ENCODE measurements at regions not wholly inside any gene's neighbourhood (a gene's known extent, or its start where the extent isn't known, plus 50 kb on each side); places are given as distances from the start of the nearest gene placed in this dataset.

GRCh38 chr12:46921048-46921763 lies 95.4 kb upstream of the SLC38A4 start:
- no peak overlapping the region for H2AFZ ChIP-seq (ENCODE audit: low read depth, low read length)
- H3K36me3 ChIP-seq (replicated peaks; ENCODE audit: low read depth, low read length), result no peaks in the 10 kb centered on the region
- no peak overlapping the region for H3K4me3 ChIP-seq (ENCODE audit: low read length)
- peak overlapping the region; percentile 35 for H3K4me2 ChIP-seq (ENCODE audit: low read length)
- H3K27me3 ChIP-seq (ENCODE audit: low read depth, low read length), result no peaks in the 10 kb centered on the region
- no peak for TF ChIP-seq CTCF (IDR thresholded peaks at IDR 0.05; ENCODE audit: low read depth, low read length)
- no peak overlapping the region for H3K27ac ChIP-seq (ENCODE audit: low read length)
- H3K79me2 ChIP-seq (ENCODE audit: low read length), result no peaks in the 10 kb centered on the region
- no peaks in the 10 kb centered on the region for H4K20me1 ChIP-seq (ENCODE audit: insufficient read depth, low read length)
- H3K9me3 ChIP-seq (ENCODE audit: insufficient read depth, low read length), result no peaks in the 10 kb centered on the region
- no peak overlapping the region for H3K9ac ChIP-seq (ENCODE audit: low read length)
- H3K4me1 ChIP-seq (ENCODE audit: low read length), result peaks cover 22% of the 10 kb centered on the region

- Histone ChIP-seq H3K27ac (ENCODE audit: low read length) (no peak overlapping the region), H3K36me3 (replicated peaks; ENCODE audit: low read depth, low read length) (no peaks in the 10 kb centered on the region), H3K27me3 (ENCODE audit: low read depth, low read length) (no peaks in the 10 kb centered on the region), H3K4me2 (ENCODE audit: low read length) (no peak overlapping the region), H3K4me1 (ENCODE audit: low read length) (peaks cover 27% of the 10 kb centered on the region), H3K79me2 (ENCODE audit: low read length) (no peaks in the 10 kb centered on the region), H3K9me3 (ENCODE audit: insufficient read depth, low read length) (no peaks in the 10 kb centered on the region), H3K9ac (ENCODE audit: low read length) (no peak overlapping the region), H4K20me1 (ENCODE audit: insufficient read depth, low read length) (no peaks in the 10 kb centered on the region), H3K4me3 (ENCODE audit: low read length) (no peak overlapping the region), H2AFZ (ENCODE audit: low read depth, low read length) (no peak overlapping the region)
- no peak for TF ChIP-seq CTCF (IDR thresholded peaks at IDR 0.05; ENCODE audit: low read depth, low read length)
- TF ChIP-seq EZH2phosphoT487 (IDR thresholded peaks at IDR 0.05; ENCODE audit: low read depth), result no peak
These were observed 96.0 kb upstream of the SLC38A4 start for GRCh38 chr12:46921764-46922133.

GRCh38 chr12:46926526-46926925 lies 100.7 kb upstream of the SLC38A4 start:
- Histone ChIP-seq H3K4me2 (ENCODE audit: low read length) (peak overlapping the region; percentile 1), H4K20me1 (ENCODE audit: insufficient read depth, low read length) (no peaks in the 10 kb centered on the region), H3K9ac (ENCODE audit: low read length) (no peak overlapping the region), H3K36me3 (replicated peaks; ENCODE audit: low read depth, low read length) (no peaks in the 10 kb centered on the region), H3K27me3 (ENCODE audit: low read depth, low read length) (no peaks in the 10 kb centered on the region), H3K4me1 (ENCODE audit: low read length) (peaks cover 11% of the 10 kb centered on the region), H3K79me2 (ENCODE audit: low read length) (no peaks in the 10 kb centered on the region), H2AFZ (ENCODE audit: low read depth, low read length) (no peak overlapping the region), H3K4me3 (ENCODE audit: low read length) (no peak overlapping the region), H3K27ac (ENCODE audit: low read length) (no peak overlapping the region), H3K9me3 (ENCODE audit: insufficient read depth, low read length) (no peaks in the 10 kb centered on the region)
- TF ChIP-seq CTCF (IDR thresholded peaks at IDR 0.05; ENCODE audit: low read depth, low read length) (no peak), EZH2phosphoT487 (IDR thresholded peaks at IDR 0.05; ENCODE audit: low read depth) (no peak)

- no peak overlapping the region for H3K4me3 ChIP-seq (ENCODE audit: low read length)
- no peak overlapping the region for H3K27ac ChIP-seq (ENCODE audit: low read length)
- no peak overlapping the region for H3K9ac ChIP-seq (ENCODE audit: low read length)
- no peaks in the 10 kb centered on the region for H3K36me3 ChIP-seq (replicated peaks; ENCODE audit: low read depth, low read length)
- no peak overlapping the region for H3K4me2 ChIP-seq (ENCODE audit: low read length)
- no peak overlapping the region for H2AFZ ChIP-seq (ENCODE audit: low read depth, low read length)
- peaks cover 5% of the 10 kb centered on the region; the same call in 1 of the 2 replicates for H3K27me3 ChIP-seq (ENCODE audit: low read depth, low read length)
- no peaks in the 10 kb centered on the region for H3K79me2 ChIP-seq (ENCODE audit: low read length)
- peaks cover 11% of the 10 kb centered on the region for H3K4me1 ChIP-seq (ENCODE audit: low read length)
- H4K20me1 ChIP-seq (ENCODE audit: insufficient read depth, low read length), result no peaks in the 10 kb centered on the region
- TF ChIP-seq EZH2phosphoT487 (IDR thresholded peaks at IDR 0.05; ENCODE audit: low read depth) (no peak), CTCF (IDR thresholded peaks at IDR 0.05; ENCODE audit: low read depth, low read length) (no peak)
- H3K9me3 ChIP-seq (ENCODE audit: insufficient read depth, low read length), result no peaks in the 10 kb centered on the region
These were observed 104.3 kb upstream of the SLC38A4 start for GRCh38 chr12:46930101-46930500.
